ENCODE measurements at regions not wholly inside any gene's neighbourhood (a gene's known extent, or its start where the extent isn't known, plus 50 kb on each side); places are given as distances from the start of the nearest gene placed in this dataset.

GRCh38 chr6:155646443-155646842 is 190.8 kb upstream of the NOX3 start:
- TF ChIP-seq CTCF (IDR thresholded peaks at IDR 0.05) (no peak), POLR2A (IDR thresholded peaks at IDR 0.05; ENCODE audit: low read depth) (no peak), POLR2AphosphoS5 (IDR thresholded peaks at IDR 0.05) (no peak)

All from esophagus muscularis mucosa (tissue), 3 donors.